Ectodermal cell (in vitro differentiated cells): ENCODE measurements at regions not wholly inside any gene's neighbourhood (a gene's known extent, or its start where the extent isn't known, plus 50 kb on each side); places are given as distances from the start of the nearest gene placed in this dataset.

Source experiments
- H3K27ac ChIP-seq: 2 replicates; pipeline ENCODE4 v1.7.0; 2013; ENCODE audit warnings: mild to moderate bottlenecking, low read depth, low read length; ENCODE audit not compliant: insufficient read depth, poor library complexity, severe bottlenecking
- H3K27me3 ChIP-seq: 2 replicates; pipeline ENCODE4 v1.7.0; 2013; ENCODE audit warnings: mild to moderate bottlenecking, low read length; ENCODE audit not compliant: insufficient read depth, control insufficient read depth, poor library complexity, severe bottlenecking
- H3K36me3 ChIP-seq: one replicate; pipeline ENCODE4 v1.7.0; 2013; ENCODE audit warnings: low read length; ENCODE audit not compliant: control insufficient read depth, insufficient read depth
- H3K4me1 ChIP-seq: one replicate; pipeline ENCODE4 v1.7.0; 2013; ENCODE audit warnings: low read length; ENCODE audit not compliant: control insufficient read depth, insufficient read depth
- H3K4me3 ChIP-seq: 2 replicates; pipeline ENCODE4 v1.7.0; 2013; ENCODE audit warnings: low read depth, low read length, control low read depth; ENCODE audit not compliant: insufficient read depth
- H3K9me3 ChIP-seq: 2 replicates; pipeline ENCODE4 v1.7.0; 2013; ENCODE audit warnings: mild to moderate bottlenecking, low read length, moderate library complexity; ENCODE audit not compliant: control insufficient read depth
- WGBS, 2 experiments: methylation state at CpG; one replicate each; pipeline ENCODE4 v1.1.7; 2013; ENCODE audit warnings: missing lambda C conversion rate in 2 of 2; 5-methylcytosine and 5-hydroxymethylcytosine counted together

DNA sequence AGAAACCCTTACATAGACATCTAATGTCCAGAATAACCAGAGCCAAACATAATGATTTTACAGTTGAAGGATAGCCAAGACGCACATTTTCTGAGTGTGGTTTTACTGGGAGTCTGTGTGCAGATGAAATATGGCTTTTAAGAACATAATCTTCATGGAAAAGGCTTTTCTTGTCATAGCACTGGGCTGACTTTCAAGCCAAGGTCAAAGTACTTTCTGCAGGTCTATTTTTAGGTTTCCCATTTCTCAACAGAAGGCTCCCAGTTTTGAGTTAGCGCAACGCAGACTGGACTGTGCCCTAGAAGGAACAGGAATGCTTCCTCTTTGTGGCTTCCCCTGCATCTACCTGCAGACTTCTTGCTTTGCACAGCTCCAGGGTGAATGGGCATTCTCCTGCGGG is 92.3 kb upstream of the UPP2 start:
- 90% methylated on average over 4 of the region's 4 CpGs for WGBS, 2 experiments
- H3K4me1 ChIP-seq: peaks cover 9% of the 10 kb centered on the region
- no peak overlapping the region for H3K4me3 ChIP-seq
- H3K9me3 ChIP-seq: no peaks in the 10 kb centered on the region
- H3K27ac ChIP-seq: no peak overlapping the region
- H3K36me3 ChIP-seq: no peaks in the 10 kb centered on the region
- H3K27me3 ChIP-seq: no peaks in the 10 kb centered on the region

DNA sequence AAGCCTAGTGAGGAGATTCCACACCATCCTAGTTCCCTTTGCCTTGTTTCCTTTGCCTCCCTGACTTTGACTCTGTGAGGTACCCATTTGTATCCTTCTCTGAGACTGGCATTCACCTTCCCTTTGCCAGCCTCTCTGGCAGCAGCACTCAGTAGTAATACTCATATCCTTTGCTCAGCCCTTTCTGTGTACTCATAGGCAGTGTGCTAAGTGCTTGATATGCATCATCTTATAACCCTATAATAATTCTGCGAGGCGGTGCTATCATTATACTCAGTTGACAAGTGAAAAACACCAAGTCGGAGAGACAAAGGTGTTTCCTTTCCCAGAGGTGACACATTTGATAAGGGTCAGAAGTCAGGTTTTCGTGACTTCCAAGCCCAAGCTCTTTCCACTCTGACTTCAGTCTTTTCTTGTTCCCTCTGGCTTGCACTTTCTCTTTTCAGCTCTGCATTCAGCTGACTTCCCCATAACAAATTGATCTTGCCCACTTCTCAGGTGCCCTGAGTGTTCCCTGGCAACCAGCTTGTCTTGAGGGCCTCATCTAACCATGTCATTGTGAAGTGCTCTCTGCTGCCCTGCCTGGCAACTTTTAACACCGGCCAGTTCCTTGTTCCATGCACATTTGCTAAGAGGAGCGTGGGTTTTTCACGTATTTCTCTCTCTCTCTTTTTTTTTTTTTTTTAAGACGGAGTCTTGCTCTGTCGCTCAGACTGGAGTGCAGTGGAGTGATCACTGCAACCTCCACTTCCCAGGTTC is 94.5 kb upstream of the UPP2 start:
- H3K27me3 ChIP-seq: no peaks in the 10 kb centered on the region
- H3K4me3 ChIP-seq: no peak overlapping the region
- no peaks in the 10 kb centered on the region for H3K36me3 ChIP-seq
- no peaks in the 10 kb centered on the region for H3K9me3 ChIP-seq
- no peak overlapping the region for H3K27ac ChIP-seq
- H3K4me1 ChIP-seq: no peaks in the 10 kb centered on the region
- WGBS, 2 experiments: 86 to 90% methylated on average over 9 of the region's 9 CpGs

DNA sequence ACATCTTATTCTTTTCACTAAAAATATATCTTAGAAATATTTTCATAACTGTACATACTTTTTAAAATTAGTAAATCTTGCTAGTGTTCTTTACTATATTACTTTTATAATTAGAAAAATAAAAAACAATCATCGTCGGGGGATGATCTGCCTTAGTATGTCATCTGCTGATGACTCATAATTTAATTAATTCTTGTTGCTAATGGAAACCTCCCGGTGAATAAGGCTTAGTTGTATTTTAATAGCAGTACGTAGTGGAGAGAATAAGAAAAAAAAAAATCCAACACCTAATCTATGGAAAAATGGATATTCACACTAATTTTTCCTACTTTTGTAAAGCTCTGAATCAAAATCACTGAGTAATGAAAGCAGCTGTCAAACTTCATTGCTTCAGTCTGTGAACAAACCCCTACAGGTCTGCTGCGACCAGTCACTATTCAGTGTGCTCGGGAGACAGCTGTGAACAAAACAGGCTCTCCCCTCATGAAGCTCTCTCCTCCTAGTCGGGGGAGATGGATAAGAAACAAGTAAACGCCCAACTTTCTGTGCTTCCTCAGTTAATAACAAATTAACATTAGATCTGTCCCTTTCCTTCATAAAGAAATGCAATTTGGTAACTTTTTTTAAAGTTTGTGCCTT is 97.4 kb upstream of the UPP2 start:
- Histone ChIP-seq H3K27ac (no peak overlapping the region), H3K4me1 (no peaks in the 10 kb centered on the region), H3K27me3 (no peaks in the 10 kb centered on the region), H3K9me3 (no peaks in the 10 kb centered on the region), H3K4me3 (no peak overlapping the region), H3K36me3 (no peaks in the 10 kb centered on the region)
- 73 to 79% methylated on average over 4 to 5 of the region's 8 CpGs for WGBS, 2 experiments

DNA sequence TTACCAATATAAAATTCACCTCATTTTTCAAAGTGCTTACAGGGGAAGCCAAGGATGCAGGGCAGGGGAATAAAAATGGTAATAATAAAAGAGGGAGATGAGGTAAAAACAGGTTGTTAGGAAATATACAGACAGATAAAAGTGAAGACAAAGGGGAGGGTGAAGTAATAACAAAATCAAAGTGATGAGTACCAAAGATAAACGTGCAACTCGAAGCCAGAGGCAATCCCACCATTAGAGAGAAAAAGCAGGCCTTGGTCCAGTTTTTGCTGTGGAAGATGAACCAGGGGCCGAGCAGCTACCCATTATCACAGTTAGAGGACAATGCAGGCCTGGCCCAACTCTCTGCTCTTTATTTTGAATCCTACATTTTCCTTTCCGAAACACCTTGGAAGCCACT is 99.6 kb upstream of the UPP2 start:
- Histone ChIP-seq H3K27ac (no peak overlapping the region), H3K4me1 (no peaks in the 10 kb centered on the region), H3K4me3 (no peak overlapping the region), H3K27me3 (no peaks in the 10 kb centered on the region), H3K9me3 (peaks cover 2% of the 10 kb centered on the region), H3K36me3 (no peaks in the 10 kb centered on the region)
- WGBS, 2 experiments: 87 to 95% methylated on average over 4 of the region's 4 CpGs

DNA sequence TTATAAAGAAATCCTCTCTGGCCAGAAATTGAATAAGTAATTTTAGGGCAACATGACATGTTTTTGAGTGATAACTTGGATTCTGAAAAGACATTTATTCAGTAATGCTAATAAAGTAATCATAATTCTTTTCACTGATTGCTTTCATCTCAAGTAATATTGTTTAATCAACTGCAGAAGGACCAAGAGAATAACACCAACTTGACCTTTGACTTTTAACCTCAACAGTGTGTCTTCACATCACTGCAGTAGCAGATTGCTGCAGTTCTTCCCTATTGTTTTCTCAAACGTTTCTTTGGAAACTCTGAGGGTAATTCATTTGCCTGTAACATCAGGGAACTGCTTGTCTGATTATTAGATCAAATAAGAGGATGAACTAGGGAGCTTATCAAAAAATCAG is 104.9 kb upstream of the UPP2 start:
- Histone ChIP-seq H3K27ac (no peak overlapping the region), H3K9me3 (peaks cover 2% of the 10 kb centered on the region)
- WGBS, 2 experiments: 60 to 88% methylated on average over 1 of the region's 1 CpG

DNA sequence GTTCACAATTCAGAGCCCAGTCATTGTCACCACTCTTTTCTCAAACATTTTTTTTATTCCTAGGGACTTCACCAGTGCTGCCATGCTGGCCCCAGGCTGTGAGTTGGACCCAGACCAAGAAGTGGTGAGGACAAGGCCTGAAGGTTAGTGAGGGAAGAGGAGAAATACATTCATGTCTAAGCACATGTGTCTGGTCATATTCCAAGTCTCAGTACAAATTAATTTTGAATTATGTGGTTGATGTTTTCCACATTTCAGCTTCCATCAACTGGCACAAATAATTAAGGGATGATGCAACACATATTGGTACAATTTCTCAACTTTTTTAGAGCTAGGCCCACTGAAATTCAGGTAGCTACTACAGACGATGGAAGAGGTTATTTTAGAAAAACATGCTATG is 106.6 kb upstream of the UPP2 start:
- Histone ChIP-seq H3K9me3 (peaks cover 2% of the 10 kb centered on the region), H3K27me3 (no peaks in the 10 kb centered on the region), H3K4me3 (no peak overlapping the region), H3K36me3 (no peaks in the 10 kb centered on the region), H3K27ac (no peak overlapping the region), H3K4me1 (no peaks in the 10 kb centered on the region)
- 93 to 100% methylated on average over 1 of the region's 1 CpG for WGBS, 2 experiments

More for the DNA sequence above, 104.9 kb upstream of the UPP2 start:
- H3K4me1 ChIP-seq: no peaks in the 10 kb centered on the region
- H3K4me3 ChIP-seq: no peak overlapping the region
- H3K36me3 ChIP-seq: no peaks in the 10 kb centered on the region
- no peaks in the 10 kb centered on the region for H3K27me3 ChIP-seq

DNA sequence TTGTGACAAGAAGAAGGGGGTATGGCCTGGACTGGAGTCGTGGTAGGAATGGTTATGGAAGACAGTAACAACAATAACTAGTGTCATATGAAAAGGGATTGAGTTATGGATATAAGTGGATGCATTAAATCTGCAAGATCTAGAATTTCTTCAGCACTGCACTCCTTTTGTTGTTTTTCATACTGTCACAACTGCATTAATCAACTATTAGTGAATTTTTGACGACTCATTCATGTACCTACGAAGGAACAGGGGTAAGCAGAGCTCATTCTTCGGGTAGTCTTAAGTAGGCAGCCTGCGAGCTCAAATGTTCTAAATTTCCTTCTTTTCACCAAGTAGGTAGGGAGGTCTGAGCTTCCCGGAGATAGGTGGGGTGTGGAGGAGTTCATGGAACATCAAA is 109.7 kb upstream of the UPP2 start:
- H3K27ac ChIP-seq: no peak overlapping the region
- H3K4me1 ChIP-seq: no peaks in the 10 kb centered on the region
- H3K9me3 ChIP-seq: no peaks in the 10 kb centered on the region
- no peaks in the 10 kb centered on the region for H3K36me3 ChIP-seq
- WGBS, 2 experiments: 69 to 72% methylated on average over 5 to 6 of the region's 6 CpGs
- no peak overlapping the region for H3K4me3 ChIP-seq
- H3K27me3 ChIP-seq: no peaks in the 10 kb centered on the region

DNA sequence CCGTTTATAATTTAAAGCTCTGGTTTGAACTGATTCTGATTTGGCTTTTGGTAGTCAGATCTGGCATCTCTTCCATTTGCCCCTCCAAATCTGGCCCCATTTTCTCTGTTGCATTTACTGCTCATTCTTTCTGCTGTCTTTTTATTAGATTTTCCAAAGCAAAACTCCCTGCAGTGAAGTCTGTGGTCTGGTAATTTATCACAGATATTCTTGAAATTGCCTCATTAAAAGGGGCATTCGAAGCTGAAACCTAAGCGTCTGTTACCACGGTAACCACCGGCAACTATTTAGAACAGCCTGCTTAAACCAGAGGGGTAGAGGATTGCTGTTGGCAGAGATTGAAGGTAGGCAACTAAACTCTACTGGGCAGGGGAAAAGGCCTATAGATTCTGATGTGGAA is 111.5 kb upstream of the UPP2 start:
- H3K27ac ChIP-seq: no peak overlapping the region
- no peaks in the 10 kb centered on the region for H3K9me3 ChIP-seq
- no peaks in the 10 kb centered on the region for H3K27me3 ChIP-seq
- no peak overlapping the region for H3K4me3 ChIP-seq
- 56 to 64% methylated on average over 5 of the region's 5 CpGs for WGBS, 2 experiments
- H3K36me3 ChIP-seq: no peaks in the 10 kb centered on the region
- H3K4me1 ChIP-seq: no peaks in the 10 kb centered on the region

DNA sequence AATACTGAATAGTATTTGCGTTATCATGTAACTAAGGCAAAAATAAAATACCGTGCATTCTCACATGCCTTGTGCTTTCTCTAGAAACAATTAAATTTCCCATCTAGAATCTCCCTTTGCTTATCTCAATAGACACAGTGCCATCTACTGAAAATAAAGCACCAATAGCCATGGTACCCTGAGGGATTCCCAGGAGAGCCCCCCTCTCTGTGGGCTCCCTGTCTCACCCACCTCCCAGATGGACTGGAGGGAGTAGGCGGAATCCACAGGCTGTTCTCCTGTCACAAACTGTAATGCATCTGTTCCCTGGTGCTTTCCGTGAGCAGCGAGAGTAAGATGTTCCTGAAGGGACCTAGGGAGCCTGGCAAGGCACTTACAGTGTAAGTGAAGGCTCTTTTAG is 112.4 kb upstream of the UPP2 start:
- H3K9me3 ChIP-seq: no peaks in the 10 kb centered on the region
- H3K27me3 ChIP-seq: no peaks in the 10 kb centered on the region
- no peak overlapping the region for H3K4me3 ChIP-seq
- H3K36me3 ChIP-seq: no peaks in the 10 kb centered on the region
- H3K4me1 ChIP-seq: no peaks in the 10 kb centered on the region
- WGBS, 2 experiments: 91 to 93% methylated on average over 5 of the region's 5 CpGs
- H3K27ac ChIP-seq: no peak overlapping the region

DNA sequence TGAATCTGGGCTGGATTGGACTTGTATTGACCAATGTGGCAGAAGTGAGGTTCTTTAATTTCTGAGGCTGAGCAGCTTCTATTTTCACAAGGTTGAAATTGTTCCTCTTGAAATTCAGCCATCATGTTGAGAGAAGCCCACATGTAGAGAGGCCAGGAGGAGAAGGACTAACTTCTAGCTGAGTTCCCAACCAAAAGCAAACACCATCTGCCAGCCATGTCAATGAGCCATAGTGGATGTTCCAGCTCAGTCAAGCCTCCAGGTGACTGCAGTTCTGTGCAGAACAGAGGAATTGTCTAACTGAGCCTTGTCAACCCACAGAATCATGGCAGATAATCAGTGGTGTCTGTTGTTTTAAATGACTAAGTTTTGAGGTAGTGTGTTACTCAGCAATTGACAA is 110.6 kb upstream of the ACVR1 start:
- H3K4me1 ChIP-seq: no peaks in the 10 kb centered on the region
- no peaks in the 10 kb centered on the region for H3K27me3 ChIP-seq
- no peak overlapping the region for H3K27ac ChIP-seq
- H3K36me3 ChIP-seq: no peaks in the 10 kb centered on the region
- no peaks in the 10 kb centered on the region for H3K9me3 ChIP-seq
- H3K4me3 ChIP-seq: no peak overlapping the region
